Adrenal gland (tissue), 9 donors: ENCODE measurements at regions not wholly inside any gene's neighbourhood (a gene's known extent, or its start where the extent isn't known, plus 50 kb on each side); places are given as distances from the start of the nearest gene placed in this dataset.

Source experiments
- DNase-seq, 7 donors: peaks; one replicate each; pipeline ENCODE4 v3.0.0-alpha.2; 2019 to 2020
- H3K27ac ChIP-seq, 5 donors: fragments of 200-600 bp; sonication (generic) in 4 of 5; 1 replicate in 3 of 5; 2 replicates in 2 of 5; pipeline versions ENCODE4 v1.5.1 to v1.8.0; 2016 to 2020; ENCODE audit warnings: mild to moderate bottlenecking in 1 of 5
- H3K27me3 ChIP-seq: fragments of 200-600 bp; 2 replicates; pipeline ENCODE4 v1.8.0; 2021
- H3K36me3 ChIP-seq, 2 donors: fragments of 200-600 bp; replicated peaks in 1 of 2; 1 replicate in 1 of 2; 2 replicates in 1 of 2; pipeline versions ENCODE4 v1.5.1 to v1.8.0; 2018 to 2022
- H3K4me1 ChIP-seq, 2 donors: fragments of 200-600 bp; replicated peaks in 1 of 2; 1 replicate in 1 of 2; 2 replicates in 1 of 2; pipeline versions ENCODE4 v1.5.1 to v1.8.0; 2018 to 2021
- H3K4me3 ChIP-seq, 4 donors: fragments of 200-600 bp; sonication (generic) in 3 of 4; one replicate each; pipeline ENCODE4 v1.5.1; 2016 to 2018
- H3K9me3 ChIP-seq, 3 donors: fragments of 200-600 bp; sonication (generic) in 1 of 3; replicated peaks in 1 of 3; 1 replicate in 2 of 3; 2 replicates in 1 of 3; pipeline versions ENCODE4 v1.5.1 to v1.8.0; 2016 to 2021
- CTCF ChIP-seq, 6 experiments: fragments of 450-650 bp in 4 of 6; fragments of 200-600 bp in 2 of 6; sonication (generic) in 1 of 6; IDR thresholded peaks; 1 replicate in 5 of 6; 2 replicates in 1 of 6; pipeline versions ENCODE4 v1.5.1 to v1.8.0; 2016 to 2021; ENCODE audit warnings: antibody characterized with exemption in 6 of 6, mild to moderate bottlenecking in 2 of 6, moderate library complexity in 1 of 6
- POLR2A ChIP-seq, 2 donors: fragments of 450-650 bp; IDR thresholded peaks; one replicate each; pipeline ENCODE4 v1.6.1; 2017; ENCODE audit warnings: antibody characterized with exemption in 2 of 2, mild to moderate bottlenecking in 2 of 2, moderate library complexity in 1 of 2
- WGBS, 4 donors: extraction: QIAGEN DNeasy Blood & Tissue Kit in 2 of 4; methylation state at CpG; one replicate each; pipeline versions ENCODE4 v1.1.5 to v1.1.7; 2013 to 2017; 5-methylcytosine and 5-hydroxymethylcytosine counted together
- intact Hi-C, 2 donors: fragments of 100-400 bp; cut with DNase I; formaldehyde crosslinking; loops; one replicate each; pipeline versions ENCODE4 v1.14.1 to v1.15.0; 2022 to 2023
- donor health status: healthy with polysubstance abuse.
- donor health status: Bipolar disorder and iron deficiency.
- donor health status: DM: yes; HTN: yes; CAD: no.
- donor health status: DM: no; HTN: no; CAD: no.
- donor health status: DM: no; HTN: no; CAD: no.

DNA sequence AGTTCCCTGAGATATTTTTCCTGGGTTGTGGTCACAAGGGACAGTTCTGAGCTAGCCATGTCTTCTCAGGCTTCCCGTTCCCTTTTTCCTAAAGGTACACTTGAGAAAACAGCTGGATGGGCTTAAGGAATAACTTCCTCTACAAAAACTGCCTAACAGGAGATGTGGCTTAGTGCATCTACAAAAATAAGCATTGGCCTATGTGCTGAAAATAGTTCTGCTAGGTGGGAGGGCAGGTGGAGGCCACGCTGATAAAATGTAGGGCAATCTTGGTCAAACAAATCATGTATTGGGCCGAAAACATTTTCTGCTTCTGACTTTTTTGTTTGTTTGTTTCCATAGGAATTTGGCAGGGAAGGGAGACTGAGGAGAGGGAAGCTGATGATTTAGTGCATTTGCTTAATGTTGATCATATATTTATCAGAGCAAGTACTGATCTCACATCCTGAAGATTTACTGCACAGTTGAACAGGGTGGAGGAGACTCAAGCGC, 409.4 kb upstream of the FZD8 start:
- WGBS, 4 donors: 65 to 81% (median 69%) methylated on average over 4 of the region's 4 CpGs

GRCh38 chr10:36050763-36051499, 408.8 kb upstream of the FZD8 start:
- Histone ChIP-seq H3K27me3 (no peaks in the 10 kb centered on the region), H3K36me3 (no peaks in the 10 kb centered on the region), H3K27ac (no peak overlapping the region), H3K4me1 (no peaks in the 10 kb centered on the region), H3K9me3 (no peaks in the 10 kb centered on the region), H3K4me3 (no peak overlapping the region)
- 78 to 83% (median 79%) methylated on average over 7 of the region's 7 CpGs for WGBS, 4 donors
- TF ChIP-seq CTCF (IDR thresholded peaks at IDR 0.05) (no peak), POLR2A (IDR thresholded peaks at IDR 0.05) (no peak)
- no peak for DNase-seq
- intact Hi-C loops: no loop called here

More for the DNA sequence above, 409.4 kb upstream of the FZD8 start:
- Histone ChIP-seq H3K4me1 (no peaks in the 10 kb centered on the region), H3K27ac (no peak overlapping the region), H3K27me3 (no peaks in the 10 kb centered on the region), H3K36me3 (no peaks in the 10 kb centered on the region), H3K4me3 (no peak overlapping the region), H3K9me3 (no peaks in the 10 kb centered on the region)
- intact Hi-C loops: no loop called here
- no peak for TF ChIP-seq CTCF (IDR thresholded peaks at IDR 0.05)
- no peak for TF ChIP-seq POLR2A (IDR thresholded peaks at IDR 0.05)
- DNase-seq: no peak

DNA sequence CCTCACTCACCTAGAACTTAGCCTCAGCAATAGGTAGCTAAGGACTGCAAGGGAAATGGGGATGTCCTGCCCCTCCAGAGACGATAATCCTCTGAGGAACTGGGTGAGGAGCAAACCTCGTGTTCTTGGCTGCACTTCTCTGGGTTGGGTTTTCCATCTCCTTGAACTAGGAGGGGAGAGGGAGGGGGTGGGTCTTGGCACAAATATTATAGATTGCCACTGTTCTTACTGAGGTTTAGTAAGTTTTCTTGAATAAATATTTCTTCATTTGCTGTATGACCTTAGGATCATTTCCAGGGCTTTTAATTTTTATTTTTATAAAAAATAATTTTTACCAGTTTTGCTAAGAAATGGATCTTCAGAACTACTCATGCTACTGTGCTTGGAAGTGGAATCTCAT, 406.7 kb upstream of the FZD8 start:
- intact Hi-C loops: no loop called here
- DNase-seq: no peak
- no peaks in the 10 kb centered on the region for H3K36me3 ChIP-seq
- H3K27me3 ChIP-seq: no peaks in the 10 kb centered on the region
- 58 to 92% (median 66%) methylated on average over 2 of the region's 2 CpGs for WGBS, 4 donors
- H3K4me1 ChIP-seq: no peaks in the 10 kb centered on the region
- no peak overlapping the region for H3K4me3 ChIP-seq
- no peak for TF ChIP-seq POLR2A (IDR thresholded peaks at IDR 0.05)
- TF ChIP-seq CTCF (IDR thresholded peaks at IDR 0.05): no peak
- no peak overlapping the region for H3K27ac ChIP-seq
- no peaks in the 10 kb centered on the region for H3K9me3 ChIP-seq

DNA sequence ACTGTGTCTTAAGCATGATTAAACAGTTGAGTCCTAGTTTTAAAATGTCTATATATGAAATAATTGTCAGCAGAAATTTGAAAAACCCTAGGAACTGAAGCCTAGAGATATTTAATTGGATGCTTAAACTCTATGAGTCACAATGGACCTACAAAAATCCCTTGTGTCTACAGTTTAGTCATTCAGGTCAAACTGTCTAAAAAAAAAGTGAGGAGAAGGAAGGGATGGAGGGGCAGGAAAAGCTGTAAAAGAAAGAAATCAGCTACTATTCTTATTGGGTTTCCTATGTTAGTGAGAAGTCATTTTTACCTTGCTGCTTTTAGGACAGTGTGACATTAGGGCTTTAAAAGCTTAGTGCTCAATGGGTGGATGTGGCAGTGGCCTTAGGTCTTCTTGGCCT, 406.1 kb upstream of the FZD8 start:
- TF ChIP-seq POLR2A (IDR thresholded peaks at IDR 0.05) (no peak), CTCF (IDR thresholded peaks at IDR 0.05) (no peak)
- Histone ChIP-seq H3K4me1 (no peaks in the 10 kb centered on the region), H3K27ac (no peak overlapping the region), H3K36me3 (no peaks in the 10 kb centered on the region), H3K27me3 (no peaks in the 10 kb centered on the region), H3K9me3 (no peaks in the 10 kb centered on the region), H3K4me3 (no peak overlapping the region)
- DNase-seq: no peak
- intact Hi-C loops: no loop called here
